ENCODE measurements at regions not wholly inside any gene's neighbourhood (a gene's known extent, or its start where the extent isn't known, plus 50 kb on each side); places are given as distances from the start of the nearest gene placed in this dataset.

DNA sequence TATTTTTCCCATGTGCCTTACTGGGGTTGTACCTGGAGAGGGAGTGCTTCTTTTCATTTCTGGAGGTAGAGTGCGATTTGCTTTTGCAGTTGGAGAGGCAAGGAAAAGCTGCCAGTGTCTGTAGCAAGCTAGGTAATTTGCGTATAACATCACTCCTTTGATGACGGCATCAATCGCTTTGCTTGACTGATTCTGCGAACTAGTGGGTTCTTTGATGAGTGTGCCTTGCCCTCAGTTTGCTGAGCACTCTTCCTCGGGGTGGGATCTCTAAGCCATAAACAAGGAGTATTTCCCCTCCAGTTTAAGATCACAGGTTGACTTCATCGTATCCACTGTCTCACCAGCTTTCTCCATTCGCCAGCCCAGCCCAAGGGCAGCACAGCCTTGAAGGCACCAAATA, 344.5 kb downstream of the KCNRG start:
- intact Hi-C loops (cut with DNase I): no loop called here
- H3K27ac ChIP-seq: no peak overlapping the region
- TF ChIP-seq POLR2A (IDR thresholded peaks at IDR 0.05): no peak
- no peak for TF ChIP-seq CTCF (IDR thresholded peaks at IDR 0.05)
- H3K27me3 ChIP-seq: no peaks in the 10 kb centered on the region
- no peak for ATAC-seq
- DNase-seq: no peak
- peaks cover 0 to 28% (median 9%) of the 10 kb centered on the region in 4 donors for H3K4me1 ChIP-seq
- no peaks in the 10 kb centered on the region for H3K36me3 ChIP-seq
- H3K9me3 ChIP-seq: no peaks in the 10 kb centered on the region
- H3K4me3 ChIP-seq: no peak overlapping the region
- WGBS (ENCODE audit: insufficient coverage, low coverage, low lambda C conversion rate, missing lambda C conversion rate): 97% methylated on average over 5 of the region's 8 CpGs

GRCh38 chr13:50360637-50361036, 345.4 kb downstream of the KCNRG start:
- intact Hi-C loops (cut with DNase I): no loop called here
- ATAC-seq (no peak), DNase-seq (no peak)
- Histone ChIP-seq H3K27ac (no peak overlapping the region), H3K9me3 (no peaks in the 10 kb centered on the region), H3K4me3 (no peak overlapping the region), H3K36me3 (no peaks in the 10 kb centered on the region), H3K27me3 (no peaks in the 10 kb centered on the region), H3K4me1 (peaks cover 0 to 25% (median 10%) of the 10 kb centered on the region in 4 donors)
- no peak for TF ChIP-seq POLR2A (IDR thresholded peaks at IDR 0.05)
- TF ChIP-seq CTCF (IDR thresholded peaks at IDR 0.05): no peak
- WGBS (ENCODE audit: insufficient coverage, low coverage, low lambda C conversion rate, missing lambda C conversion rate): 90% methylated on average over 2 of the region's 2 CpGs

DNA sequence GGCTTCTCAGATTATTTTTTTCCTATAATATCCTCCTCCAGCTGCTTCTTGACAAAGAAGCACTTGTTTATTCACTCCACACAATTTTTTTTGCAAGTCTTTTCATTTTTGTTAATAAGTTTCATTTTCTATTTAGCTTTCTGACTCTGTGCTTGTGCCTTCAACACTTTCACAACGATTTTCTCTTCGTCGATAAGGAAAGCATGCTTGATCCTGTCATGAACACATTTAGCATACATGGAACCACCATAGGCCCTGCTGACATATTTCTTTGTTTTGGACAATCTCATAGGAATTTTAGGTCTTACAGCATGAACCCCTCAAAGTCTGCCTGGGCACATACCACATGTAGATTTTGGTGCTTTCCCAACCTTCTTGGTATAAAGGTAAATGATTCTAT, 346.0 kb downstream of the KCNRG start:
- Histone ChIP-seq H3K9me3 (no peaks in the 10 kb centered on the region), H3K27me3 (no peaks in the 10 kb centered on the region), H3K27ac (no peak overlapping the region), H3K36me3 (no peaks in the 10 kb centered on the region), H3K4me1 (peaks cover 0 to 27% (median 11%) of the 10 kb centered on the region in 4 donors), H3K4me3 (no peak overlapping the region)
- TF ChIP-seq CTCF (IDR thresholded peaks at IDR 0.05): no peak
- TF ChIP-seq POLR2A (IDR thresholded peaks at IDR 0.05): no peak
- ATAC-seq (no peak), DNase-seq (no peak)
- intact Hi-C loops (cut with DNase I): no loop called here
- WGBS (ENCODE audit: insufficient coverage, low coverage, low lambda C conversion rate, missing lambda C conversion rate): 42% methylated on average over 3 of the region's 3 CpGs

GRCh38 chr13:50365408-50366391, 350.5 kb downstream of the KCNRG start:
- TF ChIP-seq POLR2A (IDR thresholded peaks at IDR 0.05) (no peak), CTCF (IDR thresholded peaks at IDR 0.05) (no peak)

More at GRCh38 chr13:50365408-50366391, 350.5 kb downstream of the KCNRG start:
- Histone ChIP-seq H3K4me3 (peak overlapping the region in 2 of 3 donors; percentile 21 to 24), H3K36me3 (no peaks in the 10 kb centered on the region), H3K27me3 (no peaks in the 10 kb centered on the region), H3K9me3 (no peaks in the 10 kb centered on the region), H3K4me1 (peaks cover 0 to 19% (median 9%) of the 10 kb centered on the region in 4 donors), H3K27ac (peak overlapping the region; percentile 42 to 85 (median 63))
- ATAC-seq (peak; percentile 87 to 94 (median 90)), DNase-seq (no peak)
- WGBS (ENCODE audit: insufficient coverage, low coverage, low lambda C conversion rate, missing lambda C conversion rate): 28% methylated on average over 10 of the region's 10 CpGs
- intact Hi-C loops (cut with DNase I): no loop called here
